Neuronal stem cell (in vitro differentiated cells): ENCODE measurements at regions not wholly inside any gene's neighbourhood (a gene's known extent, or its start where the extent isn't known, plus 50 kb on each side); places are given as distances from the start of the nearest gene placed in this dataset.

Experiments used
- DNase-seq: peaks from one replicate; pipeline ENCODE4 v3.0.0-alpha.2; 2013; ENCODE audit warnings: low spot score
- H2AFZ ChIP-seq: one replicate; pipeline ENCODE4 v1.6.1; 2013; ENCODE audit warnings: mild to moderate bottlenecking, low read length, inconsistent platforms
- H2AK5ac ChIP-seq: 2 replicates; pipeline ENCODE4 v1.6.1; 2013; ENCODE audit warnings: low read depth, mild to moderate bottlenecking, inconsistent platforms, low read length, moderate library complexity, mixed read lengths
- H2BK120ac ChIP-seq: 2 replicates; pipeline ENCODE4 v1.6.1; 2013; ENCODE audit warnings: low read depth, mild to moderate bottlenecking, inconsistent platforms, low read length, moderate library complexity, mixed read lengths
- H2BK12ac ChIP-seq: one replicate; pipeline ENCODE4 v1.6.1; 2013; ENCODE audit warnings: low read length, inconsistent platforms
- H2BK15ac ChIP-seq: 2 replicates; pipeline ENCODE4 v1.6.1; 2013; ENCODE audit warnings: mild to moderate bottlenecking, low read length, inconsistent platforms, mixed read lengths
- H2BK5ac ChIP-seq: one replicate; pipeline ENCODE4 v1.6.1; 2013; ENCODE audit warnings: inconsistent platforms, mild to moderate bottlenecking, low read length, moderate library complexity
- H3K14ac ChIP-seq: one replicate; pipeline ENCODE4 v1.6.1; 2013; ENCODE audit warnings: low read length, inconsistent platforms
- H3K18ac ChIP-seq: 2 replicates; pipeline ENCODE4 v1.6.1; 2013; ENCODE audit warnings: low read length, inconsistent platforms
- H3K23ac ChIP-seq: 2 replicates; pipeline ENCODE4 v1.6.1; 2013; ENCODE audit warnings: low read depth, mild to moderate bottlenecking, mixed read lengths, low read length, inconsistent platforms; ENCODE audit not compliant: poor library complexity
- H3K27ac ChIP-seq: replicated peaks from 3 replicates; pipeline ENCODE4 v1.5.1; 2013; ENCODE audit warnings: low read length, inconsistent platforms
- H3K27me3 ChIP-seq, 3 experiments: 2 replicates each; pipeline ENCODE4 v1.6.1; 2013; ENCODE audit warnings: low read length in 3 of 3, mild to moderate bottlenecking in 2 of 3, inconsistent platforms in 1 of 3, low read depth in 1 of 3, mixed read lengths in 1 of 3, moderate library complexity in 1 of 3; ENCODE audit not compliant: control insufficient read depth in 3 of 3, insufficient read depth in 3 of 3
- H3K36me3 ChIP-seq, 2 donors: replicated peaks in 1 of 2; 2 replicates each; pipeline ENCODE4 v1.6.1; 2013; ENCODE audit warnings: low read length in 2 of 2; ENCODE audit not compliant: control insufficient read depth in 2 of 2, insufficient read depth in 2 of 2
- H3K4ac ChIP-seq: 2 replicates; pipeline ENCODE4 v1.6.1; 2013; ENCODE audit warnings: inconsistent platforms, mild to moderate bottlenecking, low read length, moderate library complexity
- H3K4me1 ChIP-seq, 2 donors: 1 replicate in 1 of 2; 2 replicates in 1 of 2; pipeline ENCODE4 v1.6.1; 2013; ENCODE audit warnings: low read length in 2 of 2, low read depth in 1 of 2; ENCODE audit not compliant: control insufficient read depth in 2 of 2, insufficient read depth in 1 of 2
- H3K4me2 ChIP-seq: one replicate; pipeline ENCODE4 v1.6.1; 2013; ENCODE audit warnings: mild to moderate bottlenecking, low read length, inconsistent platforms; ENCODE audit not compliant: insufficient read depth, poor library complexity, severe bottlenecking
- H3K4me3 ChIP-seq, 2 donors: 2 replicates each; pipeline ENCODE4 v1.5.1; 2013; ENCODE audit warnings: low read length in 2 of 2, mild to moderate bottlenecking in 2 of 2, inconsistent platforms in 1 of 2, moderate library complexity in 1 of 2
- H3K79me1 ChIP-seq: one replicate; pipeline ENCODE4 v1.6.1; 2013; ENCODE audit warnings: low read depth, mild to moderate bottlenecking, inconsistent platforms, low read length, moderate library complexity
- H3K9ac ChIP-seq: one replicate; pipeline ENCODE4 v1.6.1; 2013; ENCODE audit warnings: mild to moderate bottlenecking, low read depth, low read length, inconsistent platforms; ENCODE audit not compliant: poor library complexity
- H3K9me3 ChIP-seq, 2 donors: replicated peaks in 1 of 2; 2 replicates each; pipeline versions ENCODE3 to v1.6.1; 2013; ENCODE audit warnings: low read length in 2 of 2, mild to moderate bottlenecking in 2 of 2, inconsistent platforms in 1 of 2, low read depth in 1 of 2, mixed read lengths in 1 of 2, moderate library complexity in 1 of 2; ENCODE audit not compliant: control insufficient read depth in 2 of 2, insufficient read depth in 1 of 2
- H4K8ac ChIP-seq: one replicate; pipeline ENCODE4 v1.6.1; 2013; ENCODE audit warnings: low read depth, mild to moderate bottlenecking, inconsistent platforms, low read length, moderate library complexity
- H4K91ac ChIP-seq: one replicate; pipeline ENCODE4 v1.6.1; 2013; ENCODE audit warnings: low read length, low read depth, mild to moderate bottlenecking, inconsistent platforms; ENCODE audit not compliant: poor library complexity
- WGBS, 2 donors: extraction: QIAGEN DNeasy Blood & Tissue Kit; methylation state at CpG; one replicate each; pipeline ENCODE4 v1.1.7; 2013; ENCODE audit warnings: missing lambda C conversion rate in 2 of 2, mixed read lengths in 1 of 2; ENCODE audit not compliant: insufficient read length in 2 of 2, insufficient replicate concordance in 1 of 2; ENCODE audit errors: extremely low coverage in 2 of 2; 5-methylcytosine and 5-hydroxymethylcytosine counted together

DNA sequence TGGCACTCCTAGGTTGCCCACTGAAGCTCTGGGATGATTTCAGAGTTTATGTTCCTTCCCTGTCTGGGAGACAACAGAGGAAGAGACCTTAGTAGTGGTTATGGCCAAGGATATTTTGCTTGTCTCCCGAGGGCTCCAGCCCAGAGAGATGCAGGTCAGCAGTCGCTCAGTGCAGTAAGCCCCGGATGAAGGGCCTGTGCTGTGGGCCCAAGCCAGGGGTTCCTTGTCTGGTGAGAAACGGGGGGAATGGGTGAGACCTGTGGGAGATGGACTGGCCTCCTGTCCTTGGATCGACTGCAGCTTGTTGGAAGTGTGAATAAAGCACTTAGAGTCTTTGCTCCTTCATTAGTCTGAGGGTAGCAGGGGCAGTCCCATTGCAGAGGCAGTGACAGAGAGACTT is 260.7 kb upstream of the RIOK2 start:
- peaks cover 3 to 7% of the 10 kb centered on the region in 2 donors for H3K9me3 ChIP-seq
- no peak overlapping the region for H4K8ac ChIP-seq
- H3K23ac ChIP-seq = no peak overlapping the region
- no peak overlapping the region for H2BK12ac ChIP-seq
- no peak for DNase-seq
- no peak overlapping the region for H3K4ac ChIP-seq
- H3K18ac ChIP-seq = no peak overlapping the region
- H3K27me3 ChIP-seq = no peaks in the 10 kb centered on the region
- no peak overlapping the region for H3K4me3 ChIP-seq
- H3K4me2 ChIP-seq = no peak overlapping the region
- H3K79me1 ChIP-seq = no peaks in the 10 kb centered on the region
- no peak overlapping the region for H3K14ac ChIP-seq
- no peak overlapping the region for H3K9ac ChIP-seq
- no peak overlapping the region for H2AFZ ChIP-seq
- WGBS, 2 donors = no CpG with 5 or more reads among the region's 5 CpGs
- no peak overlapping the region for H4K91ac ChIP-seq
- H3K4me1 ChIP-seq = no peaks in the 10 kb centered on the region
- H3K36me3 ChIP-seq = peaks cover 0 to 2% of the 10 kb centered on the region in 2 donors
- H3K27ac ChIP-seq = no peak overlapping the region
- no peak overlapping the region for H2AK5ac ChIP-seq
- H2BK15ac ChIP-seq = no peak overlapping the region
- no peak overlapping the region for H2BK5ac ChIP-seq
- H2BK120ac ChIP-seq = no peak overlapping the region

DNA sequence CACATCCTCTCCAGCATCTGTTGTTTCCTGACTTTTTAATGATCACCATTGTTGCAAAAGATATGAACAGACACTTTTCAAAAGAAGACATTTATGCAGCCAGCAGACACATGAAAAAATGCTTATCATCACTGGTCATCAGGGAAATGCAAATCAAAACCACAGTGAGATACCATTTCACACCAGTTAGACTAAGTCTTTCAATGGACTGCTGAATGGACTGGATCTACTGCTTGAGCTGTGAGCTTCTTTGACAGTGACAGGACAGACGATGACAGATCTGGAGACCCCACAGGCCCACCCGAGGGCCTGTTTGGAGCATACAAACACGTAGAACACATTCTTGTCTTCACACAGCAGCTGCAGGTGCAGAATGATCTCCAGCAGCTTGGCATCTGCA is 266.1 kb upstream of the RIOK2 start:
- H2BK12ac ChIP-seq = no peak overlapping the region
- H4K8ac ChIP-seq = no peak overlapping the region
- H3K27me3 ChIP-seq = no peaks in the 10 kb centered on the region
- H3K4me3 ChIP-seq = no peak overlapping the region
- H3K27ac ChIP-seq = no peak overlapping the region
- WGBS, 2 donors = no CpG with 5 or more reads among the region's 3 CpGs
- H3K4ac ChIP-seq = no peak overlapping the region
- H3K79me1 ChIP-seq = no peaks in the 10 kb centered on the region
- no peak overlapping the region for H3K18ac ChIP-seq
- H2AFZ ChIP-seq = peak overlapping the region; percentile 3
- no peak overlapping the region for H4K91ac ChIP-seq
- no peak overlapping the region for H3K23ac ChIP-seq
- peaks cover 2 to 19% of the 10 kb centered on the region in 2 donors for H3K4me1 ChIP-seq
- H2BK15ac ChIP-seq = no peak overlapping the region
- H2BK5ac ChIP-seq = no peak overlapping the region
- H3K9me3 ChIP-seq = peaks cover 0 to 3% of the 10 kb centered on the region in 2 donors
- no peak for DNase-seq
- H3K9ac ChIP-seq = no peak overlapping the region
- no peak overlapping the region for H2BK120ac ChIP-seq
- no peak overlapping the region for H2AK5ac ChIP-seq
- H3K4me2 ChIP-seq = no peak overlapping the region
- no peak overlapping the region for H3K14ac ChIP-seq
- H3K36me3 ChIP-seq = peaks cover 0 to 2% of the 10 kb centered on the region in 2 donors

DNA sequence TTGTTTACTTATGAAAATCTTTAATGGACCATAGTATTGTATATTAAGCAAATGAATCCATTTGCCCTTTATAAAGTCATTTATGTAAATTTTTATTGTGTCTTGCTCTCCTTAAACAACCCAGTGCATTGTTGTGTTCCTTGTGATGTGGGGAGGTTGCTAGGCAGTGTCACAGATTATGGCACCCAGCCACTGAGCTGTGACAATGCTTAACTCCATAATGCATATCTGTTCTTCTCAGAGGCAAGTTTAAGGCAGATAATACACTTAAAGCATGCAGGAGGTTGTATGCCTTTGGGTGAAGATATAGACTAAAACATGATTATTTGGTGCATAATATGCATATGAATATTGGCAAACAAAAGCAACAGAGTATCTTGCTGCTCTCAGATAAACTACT is 269.6 kb upstream of the RIOK2 start:
- Histone ChIP-seq H3K18ac (no peak overlapping the region), H2AK5ac (no peak overlapping the region), H3K9ac (no peak overlapping the region), H2BK12ac (no peak overlapping the region), H3K4me1 (peaks cover 2 to 19% of the 10 kb centered on the region in 2 donors), H4K8ac (no peak overlapping the region), H3K79me1 (no peaks in the 10 kb centered on the region), H2BK120ac (no peak overlapping the region), H3K14ac (no peak overlapping the region), H3K36me3 (peaks cover 0 to 1% of the 10 kb centered on the region in 2 donors), H2BK15ac (no peak overlapping the region), H3K27me3 (no peaks in the 10 kb centered on the region), H3K9me3 (no peaks in the 10 kb centered on the region), H2BK5ac (no peak overlapping the region), H3K4me2 (no peak overlapping the region), H3K27ac (no peak overlapping the region), H3K4ac (no peak overlapping the region), H3K23ac (no peak overlapping the region), H4K91ac (no peak overlapping the region), H3K4me3 (no peak overlapping the region), H2AFZ (no peak overlapping the region)
- DNase-seq = no peak

DNA sequence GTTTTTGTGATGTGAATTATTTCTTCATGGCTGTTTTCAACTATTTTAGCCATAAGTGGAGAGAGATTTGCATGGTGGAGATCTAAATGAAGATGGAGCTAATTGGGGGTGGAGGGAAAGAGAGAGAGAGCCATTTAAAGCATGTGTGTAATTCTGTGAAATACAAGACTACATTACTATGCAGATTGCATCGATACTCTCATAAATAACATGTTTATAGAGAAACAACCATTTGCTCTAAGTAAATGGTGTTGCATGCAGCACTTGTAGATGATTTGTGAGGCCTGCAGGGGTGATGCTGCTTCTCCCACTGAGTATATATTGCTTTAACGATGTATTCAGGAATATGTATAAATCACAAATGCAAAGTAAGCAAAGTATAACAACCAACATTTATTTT is 270.2 kb upstream of the RIOK2 start:
- Histone ChIP-seq H2BK120ac (no peak overlapping the region), H2AK5ac (no peak overlapping the region), H2AFZ (no peak overlapping the region), H3K23ac (no peak overlapping the region), H3K4me1 (peaks cover 2 to 19% of the 10 kb centered on the region in 2 donors), H3K9ac (no peak overlapping the region), H3K36me3 (no peaks in the 10 kb centered on the region), H3K79me1 (no peaks in the 10 kb centered on the region), H2BK5ac (no peak overlapping the region), H3K27me3 (no peaks in the 10 kb centered on the region), H2BK15ac (no peak overlapping the region), H2BK12ac (no peak overlapping the region), H3K9me3 (no peaks in the 10 kb centered on the region), H3K4me2 (no peak overlapping the region), H3K18ac (no peak overlapping the region), H3K27ac (no peak overlapping the region), H4K8ac (no peak overlapping the region), H3K14ac (no peak overlapping the region), H3K4ac (no peak overlapping the region), H4K91ac (no peak overlapping the region), H3K4me3 (no peak overlapping the region)
- whole genome bisulfite sequencing, 2 donors = no CpG with 5 or more reads among the region's 2 CpGs
- no peak for DNase-seq
